Activated naive CD8-positive, alpha-beta T cell treated with anti-CD3 and anti-CD28 coated beads, Interleukin-2, amount 50 U/mL, for 24 hours (primary cell): ENCODE measurements at regions not wholly inside any gene's neighbourhood (a gene's known extent, or its start where the extent isn't known, plus 50 kb on each side); places are given as distances from the start of the nearest gene placed in this dataset.

Source experiments
- ATAC-seq: fragments of 150-1000 bp; cut with Tn5 transposase; one replicate; pipeline ENCODE4 v1.10.0; 2021
- DNase-seq: peaks from one replicate; pipeline ENCODE4 v3.0.0; 2021
- H3K27ac Mint-ChIP-seq: one replicate; pipeline ENCODE4 v1.8.0; 2021; ENCODE audit warnings: mild to moderate bottlenecking, mixed read lengths
- H3K27me3 Mint-ChIP-seq: one replicate; pipeline ENCODE4 v1.8.0; 2021; ENCODE audit warnings: mixed read lengths
- H3K36me3 Mint-ChIP-seq: one replicate; pipeline ENCODE4 v1.8.0; 2021; ENCODE audit warnings: low read depth, mixed read lengths
- H3K4me1 Mint-ChIP-seq: one replicate; pipeline ENCODE4 v1.8.0; 2021; ENCODE audit warnings: mixed read lengths
- H3K4me3 Mint-ChIP-seq: one replicate; pipeline ENCODE4 v1.8.0; 2021; ENCODE audit warnings: mild to moderate bottlenecking, moderate library complexity, mixed read lengths
- H3K9me3 Mint-ChIP-seq: one replicate; pipeline ENCODE4 v1.8.0; 2021; ENCODE audit warnings: mixed read lengths

DNA sequence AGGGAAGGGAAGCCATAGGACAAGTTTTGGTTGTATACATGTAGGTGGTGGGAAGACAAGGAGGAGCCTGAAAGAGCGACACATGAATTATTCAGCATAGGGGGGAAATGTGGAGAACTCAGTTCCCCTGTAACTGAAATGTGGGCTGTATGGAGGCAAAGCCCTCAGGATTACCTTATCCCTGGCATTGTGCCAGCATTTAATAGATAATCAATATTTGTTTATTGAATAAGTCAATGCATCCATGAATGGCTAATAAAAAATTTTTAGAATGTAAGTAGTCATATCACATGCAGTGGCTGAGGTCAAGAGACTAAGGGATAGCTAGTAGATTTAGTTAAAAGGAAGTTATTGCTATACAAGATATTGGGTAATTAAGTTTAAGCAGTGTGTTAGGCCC is 232.4 kb downstream of the SNAPC1 start:
- Mint-ChIP-seq H3K27me3 (peaks cover 9% of the 10 kb centered on the region), H3K4me3 (no peak overlapping the region), H3K4me1 (no peaks in the 10 kb centered on the region), H3K36me3 (no peaks in the 10 kb centered on the region), H3K27ac (no peak overlapping the region), H3K9me3 (no peaks in the 10 kb centered on the region)
- no peak for DNase-seq
- no peak for ATAC-seq

DNA sequence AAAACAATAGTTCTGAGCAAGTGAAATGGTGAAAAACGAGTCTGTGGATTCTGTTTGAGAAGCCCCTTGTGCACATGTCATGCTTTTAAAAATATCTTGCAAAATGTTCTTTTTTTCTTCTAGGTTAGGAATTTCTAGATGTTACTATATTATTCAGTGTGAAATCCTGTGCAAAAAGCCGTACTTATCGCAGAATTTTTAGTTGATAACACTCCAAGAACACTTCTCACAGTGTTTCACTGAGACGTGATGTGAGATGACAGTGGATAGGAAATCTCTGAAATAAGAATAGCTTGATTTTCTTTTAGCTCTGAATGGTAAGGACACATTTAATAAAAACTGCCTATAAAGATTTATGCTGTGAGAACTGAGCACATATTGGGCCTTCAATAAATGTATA is 234.5 kb downstream of the SNAPC1 start:
- peaks cover 5% of the 10 kb centered on the region for H3K27me3 Mint-ChIP-seq
- DNase-seq (no peak), ATAC-seq (no peak)
- H3K9me3 Mint-ChIP-seq, result peaks cover under 1% of the 10 kb centered on the region
- no peaks in the 10 kb centered on the region for H3K4me1 Mint-ChIP-seq
- H3K27ac Mint-ChIP-seq, result no peak overlapping the region
- H3K4me3 Mint-ChIP-seq, result no peak overlapping the region
- no peaks in the 10 kb centered on the region for H3K36me3 Mint-ChIP-seq

DNA sequence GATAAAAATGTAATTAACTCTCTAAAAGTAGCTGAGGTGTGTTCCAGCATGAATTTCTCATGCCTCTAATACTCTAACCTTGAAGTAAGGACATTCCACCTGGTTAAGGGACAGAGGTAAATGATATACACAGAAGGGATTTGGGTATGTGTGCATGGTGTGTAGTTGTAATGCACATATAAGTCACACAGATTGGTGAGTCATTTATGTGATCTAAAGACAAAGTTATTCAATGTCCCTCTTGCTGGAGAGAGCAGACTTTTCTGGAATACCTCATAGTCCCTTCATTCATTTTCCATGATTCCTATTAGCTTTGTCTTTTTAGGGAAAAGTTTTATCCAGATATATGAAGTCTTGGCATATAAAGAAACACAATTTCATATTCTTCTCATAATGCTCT is 234.9 kb downstream of the SNAPC1 start:
- H3K27me3 Mint-ChIP-seq, result peaks cover 6% of the 10 kb centered on the region
- peaks cover under 1% of the 10 kb centered on the region for H3K4me1 Mint-ChIP-seq
- no peak for ATAC-seq
- H3K27ac Mint-ChIP-seq, result no peak overlapping the region
- H3K36me3 Mint-ChIP-seq, result no peaks in the 10 kb centered on the region
- peaks cover 4% of the 10 kb centered on the region for H3K9me3 Mint-ChIP-seq
- H3K4me3 Mint-ChIP-seq, result no peak overlapping the region
- no peak for DNase-seq

DNA sequence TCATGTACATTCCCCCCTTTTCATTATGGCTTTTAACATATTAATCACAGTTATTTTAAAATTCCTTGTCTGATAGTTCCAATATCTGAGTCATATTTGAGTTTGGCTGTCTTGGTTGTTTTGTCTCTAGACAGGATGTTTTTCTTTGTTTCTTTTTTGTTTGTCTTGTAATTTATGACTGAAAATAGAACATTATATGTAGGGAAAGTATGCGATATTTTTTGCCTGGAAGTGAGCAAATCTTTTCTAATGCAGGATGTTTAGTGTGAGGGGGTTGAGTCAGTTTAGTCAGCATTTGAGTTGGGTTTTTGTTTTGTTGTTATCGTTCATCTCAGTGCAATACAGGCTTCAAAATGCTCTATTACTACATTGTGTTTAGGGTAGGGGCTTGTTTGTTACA is 239.7 kb downstream of the SNAPC1 start:
- H3K27me3 Mint-ChIP-seq, result peaks cover 18% of the 10 kb centered on the region
- no peak overlapping the region for H3K27ac Mint-ChIP-seq
- peaks cover 6% of the 10 kb centered on the region for H3K4me1 Mint-ChIP-seq
- H3K9me3 Mint-ChIP-seq, result peaks cover 24% of the 10 kb centered on the region
- ATAC-seq (no peak), DNase-seq (no peak)
- H3K36me3 Mint-ChIP-seq, result peaks cover 4% of the 10 kb centered on the region
- H3K4me3 Mint-ChIP-seq, result no peak overlapping the region

DNA sequence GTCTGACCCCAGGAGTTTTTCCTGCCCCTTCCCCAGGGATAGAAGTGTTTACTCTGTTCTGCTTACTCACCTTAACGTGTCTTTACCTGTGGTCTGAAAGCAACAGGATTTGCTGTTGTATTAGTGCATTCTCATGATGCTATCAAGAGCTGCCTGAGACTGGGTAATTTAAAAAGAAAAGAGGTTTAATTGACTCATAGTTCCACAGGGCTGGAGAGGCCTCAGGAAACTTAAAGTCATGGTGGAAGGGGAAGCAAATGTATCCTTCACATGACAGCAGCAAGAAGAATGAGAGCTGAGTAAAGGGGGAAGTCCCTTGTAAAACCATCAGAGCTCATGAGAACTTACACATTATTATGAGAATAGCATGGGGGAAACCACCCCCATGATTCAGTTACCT is 240.4 kb downstream of the SNAPC1 start:
- Mint-ChIP-seq H3K27ac (peak overlapping the region; percentile 21), H3K9me3 (peaks cover 24% of the 10 kb centered on the region), H3K27me3 (peaks cover 18% of the 10 kb centered on the region), H3K4me3 (no peak overlapping the region), H3K36me3 (peaks cover 4% of the 10 kb centered on the region), H3K4me1 (peaks cover 6% of the 10 kb centered on the region)
- ATAC-seq (peak; percentile 89), DNase-seq (no peak)

DNA sequence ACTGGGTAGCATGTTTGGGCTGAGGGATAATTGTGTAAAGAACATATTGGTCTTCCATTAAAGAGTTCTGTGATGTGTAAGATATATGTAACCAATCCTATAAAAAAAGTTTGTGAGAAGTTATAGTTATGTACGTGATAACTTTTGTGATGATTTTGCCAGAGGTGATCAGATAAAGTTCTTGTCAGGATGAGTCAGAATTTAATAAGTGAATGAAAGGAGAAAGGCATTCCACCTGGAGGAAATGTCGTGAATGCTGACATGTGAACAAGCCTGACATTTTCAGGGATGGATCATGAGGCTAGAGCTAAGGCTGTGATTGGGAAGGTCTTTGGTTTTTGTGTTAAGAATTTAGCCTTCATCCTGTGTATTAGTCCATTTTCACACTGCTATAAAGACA is 241.5 kb downstream of the SNAPC1 start:
- peaks cover 24% of the 10 kb centered on the region for H3K9me3 Mint-ChIP-seq
- no peak overlapping the region for H3K27ac Mint-ChIP-seq
- DNase-seq (no peak), ATAC-seq (no peak)
- peaks cover 4% of the 10 kb centered on the region for H3K36me3 Mint-ChIP-seq
- H3K27me3 Mint-ChIP-seq, result peaks cover 25% of the 10 kb centered on the region
- no peak overlapping the region for H3K4me3 Mint-ChIP-seq
- peaks cover 6% of the 10 kb centered on the region for H3K4me1 Mint-ChIP-seq

DNA sequence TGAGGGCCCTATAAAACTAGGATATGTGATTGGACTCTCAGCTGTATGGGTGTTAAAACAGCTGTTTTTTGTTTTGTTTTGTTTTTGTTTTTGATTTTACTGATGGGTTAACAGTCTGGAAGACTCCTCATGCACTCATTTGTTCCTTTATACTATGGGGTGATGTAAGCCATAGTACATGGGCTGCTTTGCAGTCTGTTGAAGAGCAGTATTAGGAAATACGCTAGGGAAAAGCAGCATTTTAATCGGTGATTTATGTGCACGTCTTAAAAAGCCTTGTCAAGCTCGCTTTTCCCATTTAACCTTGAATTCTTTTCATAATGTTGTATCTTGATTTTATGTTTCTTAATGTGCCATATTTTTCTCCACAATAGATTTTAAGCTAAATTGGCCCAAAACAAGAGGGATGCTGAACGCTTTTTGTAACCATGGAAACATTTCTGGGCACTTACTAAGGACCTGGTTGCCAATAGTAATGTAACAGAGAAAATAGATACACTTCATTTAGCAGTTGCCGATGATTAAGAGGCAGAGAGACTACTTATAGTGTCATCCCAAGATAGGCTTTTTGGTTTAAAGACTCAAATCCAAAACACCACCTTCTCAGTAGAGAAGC is 244.0 kb downstream of the SNAPC1 start:
- peaks cover 21% of the 10 kb centered on the region for H3K27me3 Mint-ChIP-seq
- ATAC-seq, result no peak

DNA sequence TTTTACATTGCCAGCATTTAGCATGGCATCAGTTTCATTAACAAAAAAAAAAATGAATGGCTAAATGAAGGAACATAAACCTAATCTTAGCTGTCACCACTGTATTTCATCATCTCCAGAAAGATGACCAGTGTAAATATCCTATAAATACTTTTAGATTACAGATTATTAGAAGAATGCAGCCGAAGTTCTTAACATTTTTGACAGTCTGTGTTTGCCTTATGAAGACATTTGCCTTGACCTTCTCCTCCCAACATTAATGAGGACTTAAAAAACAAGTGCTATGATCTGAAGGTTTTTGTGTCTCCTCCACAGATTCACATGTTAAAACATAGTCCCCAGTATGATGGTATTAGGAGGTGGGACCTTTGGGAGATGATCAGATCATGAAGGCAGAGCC is 253.0 kb downstream of the SNAPC1 start:
- Mint-ChIP-seq H3K27me3 (peaks cover 16% of the 10 kb centered on the region), H3K4me3 (no peak overlapping the region), H3K36me3 (no peaks in the 10 kb centered on the region), H3K9me3 (peaks cover 4% of the 10 kb centered on the region), H3K27ac (no peak overlapping the region), H3K4me1 (no peaks in the 10 kb centered on the region)
- no peak for DNase-seq
- ATAC-seq, result no peak

More for the DNA sequence above, 244.0 kb downstream of the SNAPC1 start:
- DNase-seq, result no peak
- Mint-ChIP-seq H3K4me1 (peaks cover 6% of the 10 kb centered on the region), H3K4me3 (no peak overlapping the region), H3K9me3 (peaks cover 24% of the 10 kb centered on the region), H3K27ac (no peak overlapping the region), H3K36me3 (peaks cover 4% of the 10 kb centered on the region)

DNA sequence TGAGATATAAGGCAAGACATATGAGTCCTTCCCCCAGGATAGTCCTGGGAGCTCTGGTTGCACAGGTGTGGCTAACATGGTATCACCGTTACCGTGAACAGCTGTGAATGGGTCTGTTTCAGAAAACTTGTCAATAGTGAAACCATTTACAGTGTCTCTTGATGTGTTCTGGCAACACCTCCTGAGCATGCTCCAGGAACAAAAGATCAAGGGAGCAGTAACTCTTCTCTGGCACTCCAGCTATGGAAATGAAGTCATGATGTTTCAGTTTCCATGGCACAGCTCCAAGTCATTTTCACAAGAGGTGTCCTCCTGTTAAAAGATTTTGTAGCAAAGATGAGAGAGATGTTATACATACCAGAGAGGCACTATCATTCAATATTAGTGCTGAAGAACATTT is 253.7 kb downstream of the SNAPC1 start:
- Mint-ChIP-seq H3K4me3 (no peak overlapping the region), H3K27ac (no peak overlapping the region), H3K27me3 (peaks cover 16% of the 10 kb centered on the region), H3K9me3 (peaks cover 4% of the 10 kb centered on the region), H3K4me1 (no peaks in the 10 kb centered on the region), H3K36me3 (no peaks in the 10 kb centered on the region)
- DNase-seq (no peak), ATAC-seq (no peak)

DNA sequence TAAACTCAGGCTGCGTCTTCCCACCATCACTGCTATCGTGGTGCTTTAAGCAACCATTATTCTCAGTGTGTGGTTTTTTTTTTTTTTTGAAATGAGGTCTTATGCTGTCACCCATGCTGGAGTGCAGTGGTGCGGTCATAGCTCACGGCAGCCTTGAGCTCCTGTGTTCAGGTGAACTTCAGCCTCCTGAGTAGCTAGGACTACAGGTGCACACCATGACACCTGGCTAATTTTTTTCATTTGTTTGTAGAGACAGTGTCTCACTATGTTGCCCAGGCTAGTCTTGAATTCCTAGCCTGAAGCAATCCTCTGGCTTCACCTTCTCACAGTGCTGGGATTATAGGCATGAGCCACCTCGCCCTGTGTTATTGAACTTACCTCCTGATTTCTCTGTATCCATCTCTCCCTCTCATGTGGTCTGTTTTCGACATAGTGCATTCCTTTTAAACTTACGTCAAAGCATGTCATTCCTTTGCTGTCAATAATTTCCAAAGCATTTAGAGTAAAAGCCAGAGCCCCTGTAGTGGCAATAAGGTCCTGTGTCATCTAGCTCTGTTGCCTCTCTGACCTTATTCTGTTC is 255.5 kb downstream of the SNAPC1 start:
- Mint-ChIP-seq H3K27ac (no peak overlapping the region), H3K4me1 (no peaks in the 10 kb centered on the region), H3K9me3 (peaks cover 4% of the 10 kb centered on the region), H3K36me3 (no peaks in the 10 kb centered on the region), H3K27me3 (peaks cover 15% of the 10 kb centered on the region), H3K4me3 (no peak overlapping the region)
- DNase-seq (no peak), ATAC-seq (no peak)

DNA sequence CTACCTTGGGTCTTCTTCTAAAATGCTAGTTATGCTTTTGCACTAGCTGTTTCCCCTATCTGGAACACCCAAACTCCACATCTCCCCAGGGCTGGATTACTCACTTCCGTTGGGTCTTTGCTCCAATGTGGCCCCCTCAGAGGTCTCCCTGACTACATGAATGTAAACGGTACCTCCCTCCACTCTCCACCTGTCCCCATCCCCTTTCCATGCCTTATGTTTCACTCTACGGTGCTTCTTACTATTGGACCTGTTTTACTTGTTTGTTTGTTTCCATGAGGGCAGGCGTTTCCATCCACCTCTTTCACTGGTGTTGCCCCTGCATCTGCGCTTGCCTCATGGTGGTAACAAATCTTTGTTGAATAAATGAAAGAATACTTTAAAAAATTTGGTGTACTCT is 256.4 kb downstream of the SNAPC1 start:
- no peaks in the 10 kb centered on the region for H3K36me3 Mint-ChIP-seq
- ATAC-seq (no peak), DNase-seq (no peak)
- peaks cover 4% of the 10 kb centered on the region for H3K9me3 Mint-ChIP-seq
- H3K27me3 Mint-ChIP-seq, result peaks cover 15% of the 10 kb centered on the region
- no peak overlapping the region for H3K4me3 Mint-ChIP-seq
- no peaks in the 10 kb centered on the region for H3K4me1 Mint-ChIP-seq
- H3K27ac Mint-ChIP-seq, result no peak overlapping the region

DNA sequence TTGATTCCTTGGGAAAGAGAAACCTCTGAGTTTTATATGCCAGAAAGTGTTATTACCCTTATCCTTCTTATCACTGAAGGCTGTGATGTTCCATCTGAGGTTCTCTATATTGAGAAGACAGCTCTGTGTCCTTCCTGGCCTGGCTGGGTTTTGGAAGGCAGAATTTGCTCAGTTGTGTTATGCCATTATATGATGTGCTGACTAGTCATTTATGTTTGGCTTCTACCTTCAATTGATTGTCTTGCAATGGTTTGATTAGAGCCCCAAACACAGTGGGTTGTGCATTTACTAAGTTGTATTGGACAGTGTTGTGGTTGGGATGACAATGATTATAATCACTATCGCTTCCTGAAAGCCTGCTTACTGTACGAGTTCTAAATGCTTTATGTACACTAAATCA is 265.7 kb downstream of the SNAPC1 start:
- Mint-ChIP-seq H3K27ac (no peak overlapping the region), H3K27me3 (peaks cover 9% of the 10 kb centered on the region), H3K4me3 (no peak overlapping the region), H3K4me1 (no peaks in the 10 kb centered on the region), H3K36me3 (no peaks in the 10 kb centered on the region), H3K9me3 (peaks cover 9% of the 10 kb centered on the region)
- ATAC-seq (no peak), DNase-seq (no peak)

DNA sequence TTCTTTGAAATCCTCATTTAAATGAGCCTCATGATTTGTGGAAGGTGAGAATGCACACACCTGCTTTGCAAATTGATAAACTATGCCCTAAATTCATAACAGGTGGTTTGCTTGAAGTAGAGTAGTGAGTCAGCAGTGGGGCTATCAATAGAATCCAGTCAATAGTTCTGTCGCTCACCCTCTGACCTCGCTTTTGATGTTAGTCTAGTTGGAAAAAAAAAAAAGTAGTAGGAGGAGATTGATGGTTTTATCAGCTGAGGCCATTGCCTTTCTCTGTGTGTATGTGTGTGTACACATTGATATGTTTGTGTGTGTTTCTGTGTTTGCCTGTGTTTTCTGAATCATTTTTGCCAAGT is 267.3 kb downstream of the SNAPC1 start:
- Mint-ChIP-seq H3K27ac (no peak overlapping the region), H3K36me3 (no peaks in the 10 kb centered on the region), H3K4me3 (no peak overlapping the region), H3K27me3 (peaks cover 12% of the 10 kb centered on the region), H3K9me3 (peaks cover 11% of the 10 kb centered on the region), H3K4me1 (no peaks in the 10 kb centered on the region)
- ATAC-seq, result no peak
- DNase-seq, result no peak

DNA sequence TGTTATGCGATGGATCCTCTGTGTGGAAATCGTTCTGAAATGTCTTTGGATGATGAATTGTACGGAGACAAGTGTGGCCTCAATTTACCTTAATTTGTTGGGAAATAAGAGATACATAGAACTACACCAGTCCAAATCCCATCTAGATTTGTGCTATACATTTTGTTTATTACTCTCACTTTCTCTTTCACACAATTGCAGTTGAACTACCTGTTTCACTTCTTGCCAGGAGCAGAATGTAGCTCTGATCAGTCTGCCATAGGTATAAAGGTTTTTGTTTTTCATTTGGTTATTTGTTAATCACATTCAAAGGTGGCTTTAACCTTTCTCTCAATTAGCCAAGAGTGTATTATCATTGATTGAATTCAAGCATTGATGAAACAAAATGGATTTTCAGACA is 268.2 kb downstream of the SNAPC1 start:
- H3K4me1 Mint-ChIP-seq, result no peaks in the 10 kb centered on the region
- no peaks in the 10 kb centered on the region for H3K36me3 Mint-ChIP-seq

DNA sequence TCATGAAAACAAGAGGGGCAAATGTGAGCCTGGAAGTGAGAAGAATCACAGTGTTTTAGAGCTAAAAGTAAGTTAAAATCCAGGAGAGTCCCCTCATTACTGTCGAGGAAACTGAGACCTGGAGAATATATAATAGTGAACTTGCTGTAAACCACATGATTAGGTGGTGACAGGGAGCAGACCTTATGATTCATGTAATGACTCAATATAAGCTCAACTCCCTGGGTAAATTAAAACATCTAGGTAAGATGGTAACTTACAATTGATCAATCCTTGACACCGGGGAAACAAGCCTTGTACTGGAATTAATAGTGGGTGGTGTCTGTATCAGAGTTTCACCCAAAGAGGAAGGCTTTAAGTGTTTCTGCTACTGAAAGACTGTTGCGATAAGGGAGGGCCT is 269.3 kb downstream of the SNAPC1 start:
- no peak overlapping the region for H3K27ac Mint-ChIP-seq
- H3K9me3 Mint-ChIP-seq, result peaks cover 4% of the 10 kb centered on the region
- H3K27me3 Mint-ChIP-seq, result peaks cover 11% of the 10 kb centered on the region
- no peak overlapping the region for H3K4me3 Mint-ChIP-seq
- H3K4me1 Mint-ChIP-seq, result no peaks in the 10 kb centered on the region
- ATAC-seq (peak; percentile 43), DNase-seq (no peak)
- no peaks in the 10 kb centered on the region for H3K36me3 Mint-ChIP-seq

More for the DNA sequence above, 268.2 kb downstream of the SNAPC1 start:
- H3K9me3 Mint-ChIP-seq, result peaks cover 5% of the 10 kb centered on the region
- H3K27me3 Mint-ChIP-seq, result peaks cover 12% of the 10 kb centered on the region
- H3K27ac Mint-ChIP-seq, result no peak overlapping the region
- ATAC-seq (no peak), DNase-seq (no peak)
- no peak overlapping the region for H3K4me3 Mint-ChIP-seq

DNA sequence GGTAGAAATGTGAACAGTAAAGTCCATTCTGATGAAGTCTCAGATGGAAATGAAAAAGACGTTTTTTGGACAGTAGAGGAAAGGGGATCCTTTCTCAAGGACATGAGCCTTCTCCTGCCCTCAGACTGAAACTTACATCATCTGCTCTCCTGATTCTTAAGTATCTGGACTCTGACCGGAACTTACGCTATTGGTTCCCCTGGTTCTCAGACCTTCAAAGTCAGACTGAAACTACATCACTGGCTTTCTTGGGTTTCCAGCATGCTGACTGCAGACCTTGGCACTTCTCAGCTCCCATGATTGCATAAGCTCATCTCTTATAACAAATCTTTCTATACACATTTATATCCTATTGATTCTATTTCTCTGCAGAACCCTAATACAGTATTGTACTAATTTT is 291.0 kb downstream of the SNAPC1 start:
- Mint-ChIP-seq H3K9me3 (no peaks in the 10 kb centered on the region), H3K4me1 (no peaks in the 10 kb centered on the region), H3K4me3 (no peak overlapping the region), H3K27me3 (no peaks in the 10 kb centered on the region), H3K36me3 (no peaks in the 10 kb centered on the region), H3K27ac (no peak overlapping the region)
- no peak for DNase-seq
- no peak for ATAC-seq
